ENCODE measurements at regions not wholly inside any gene's neighbourhood (a gene's known extent, or its start where the extent isn't known, plus 50 kb on each side); places are given as distances from the start of the nearest gene placed in this dataset.

DNA sequence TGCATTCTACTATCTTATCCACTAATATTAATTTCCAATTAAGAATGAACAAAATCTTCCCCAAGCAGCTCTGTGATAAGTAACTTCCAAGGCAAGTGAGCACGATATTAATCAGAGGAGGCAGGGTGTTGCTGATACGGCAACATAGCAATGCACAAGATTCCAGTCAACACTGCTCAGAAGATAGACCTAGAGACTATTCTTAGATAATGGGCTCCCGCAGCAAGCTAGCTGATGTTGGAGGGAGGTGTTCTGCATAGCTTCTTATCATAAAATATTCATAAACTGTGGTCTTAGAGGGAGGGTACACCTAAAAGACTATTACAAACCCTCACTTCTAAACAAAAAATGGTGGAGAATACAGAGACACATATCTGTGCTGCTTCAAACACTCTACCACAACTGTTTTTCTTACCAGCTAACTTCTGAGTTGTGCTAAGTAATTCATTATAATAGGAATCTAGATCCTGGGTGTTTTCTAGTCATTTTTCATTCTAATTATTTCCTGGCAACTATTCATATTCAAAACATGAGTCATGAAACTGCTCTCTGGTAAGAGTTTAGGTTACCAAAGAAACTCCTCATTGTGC lies 382.0 kb upstream of the SOX14 start:
- no peak overlapping the region for H4K8ac ChIP-seq (ENCODE audit: low read depth in 2 of 2, low read length in 2 of 2)
- ATAC-seq (ENCODE audit: low read depth) (no peak), DNase-seq (no peak)
- H3K4me2 ChIP-seq (ENCODE audit: low read depth, low read length) = no peak overlapping the region
- dilution Hi-C loops (cut with HindIII; ENCODE audit: low sequenced_read_pairs, unreplicated experiment) (no loop called here), in situ Hi-C loops (cut with MboI; ENCODE audit: low sequenced_read_pairs) (no loop called here), intact Hi-C loops (cut with micrococcal nuclease) (no loop called here)
- H3K9me1 ChIP-seq (ENCODE audit: insufficient read depth, low read length) = no peaks in the 10 kb centered on the region
- no peaks in the 10 kb centered on the region for H3K36me3 ChIP-seq (ENCODE audit: control insufficient read depth, insufficient read depth, low read length)
- H4K5ac ChIP-seq (ENCODE audit: low read depth, low read length) = no peak overlapping the region
- WGBS, 2 experiments (ENCODE audit: extremely low coverage in 2 of 2, insufficient read length in 1 of 2) = no CpG with 5 or more reads among the region's 3 CpGs
- H2AFZ ChIP-seq (replicated peaks; ENCODE audit: low read length, poor library complexity) = no peak overlapping the region
- H4K91ac ChIP-seq (ENCODE audit: insufficient read depth, low read depth, low read length) = no peak overlapping the region
- no peak overlapping the region for H3K9ac ChIP-seq (ENCODE audit: low read depth, low read length)
- no peak overlapping the region for H3K18ac ChIP-seq (ENCODE audit: low read depth, low read length)
- no peak overlapping the region for H2AK9ac ChIP-seq (replicated peaks; ENCODE audit: low read depth, low read length, poor library complexity)
- H2BK15ac ChIP-seq (ENCODE audit: low read depth, low read length) = no peak overlapping the region
- H3K4me1 ChIP-seq (ENCODE audit: control insufficient read depth, insufficient read depth, low read length) = no peaks in the 10 kb centered on the region
- no peaks in the 10 kb centered on the region for H3K27me3 ChIP-seq (ENCODE audit: control insufficient read depth, insufficient read depth, low read length)
- no peak overlapping the region for H3K14ac ChIP-seq (replicated peaks; ENCODE audit: low read depth, low read length)
- H2BK20ac ChIP-seq (ENCODE audit: low read depth, low read length) = no peak overlapping the region
- no peak overlapping the region for H2BK120ac ChIP-seq (ENCODE audit: low read depth, low read length)
- peaks cover 10% of the 10 kb centered on the region for H3K9me3 ChIP-seq (ENCODE audit: control insufficient read depth, insufficient read depth, low read length)
- no peaks in the 10 kb centered on the region for H3K79me1 ChIP-seq (ENCODE audit: low read depth in 1 of 2, low read length in 2 of 2)
- no TSS peak for BruUV-seq (replicated peaks)
- POLR2A ChIA-PET (ENCODE audit: unreplicated experiment) = no interaction called here
- H2AK5ac ChIP-seq (ENCODE audit: low read depth, low read length) = no peak overlapping the region
- H3K27ac ChIP-seq (ENCODE audit: insufficient read depth, low read length) = no peak overlapping the region
- TF ChIP-seq SMC3 (IDR thresholded peaks at IDR 0.05; ENCODE audit: low read depth, low read length) (no peak), RCOR1 (IDR thresholded peaks at IDR 0.05; ENCODE audit: insufficient replicate concordance, low read length) (no peak), RAD21 (IDR thresholded peaks at IDR 0.05; ENCODE audit: low read length) (no peak), NFE2L2 (IDR thresholded peaks at IDR 0.05; ENCODE audit: low read depth, low read length) (no peak), CEBPB (IDR thresholded peaks at IDR 0.05; ENCODE audit: low read depth, low read length) (no peak), BHLHE40 (IDR thresholded peaks at IDR 0.05; ENCODE audit: low read depth, low read length) (no peak)
- TF ChIP-seq, protein P1, sequence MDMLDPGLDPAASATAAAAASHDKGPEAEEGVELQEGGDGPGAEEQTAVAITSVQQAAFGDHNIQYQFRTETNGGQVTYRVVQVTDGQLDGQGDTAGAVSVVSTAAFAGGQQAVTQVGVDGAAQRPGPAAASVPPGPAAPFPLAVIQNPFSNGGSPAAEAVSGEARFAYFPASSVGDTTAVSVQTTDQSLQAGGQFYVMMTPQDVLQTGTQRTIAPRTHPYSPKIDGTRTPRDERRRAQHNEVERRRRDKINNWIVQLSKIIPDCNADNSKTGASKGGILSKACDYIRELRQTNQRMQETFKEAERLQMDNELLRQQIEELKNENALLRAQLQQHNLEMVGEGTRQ (IDR thresholded peaks at IDR 0.05; ENCODE audit: low read depth, low read length) = no peak
- TF ChIP-seq, protein P2, sequence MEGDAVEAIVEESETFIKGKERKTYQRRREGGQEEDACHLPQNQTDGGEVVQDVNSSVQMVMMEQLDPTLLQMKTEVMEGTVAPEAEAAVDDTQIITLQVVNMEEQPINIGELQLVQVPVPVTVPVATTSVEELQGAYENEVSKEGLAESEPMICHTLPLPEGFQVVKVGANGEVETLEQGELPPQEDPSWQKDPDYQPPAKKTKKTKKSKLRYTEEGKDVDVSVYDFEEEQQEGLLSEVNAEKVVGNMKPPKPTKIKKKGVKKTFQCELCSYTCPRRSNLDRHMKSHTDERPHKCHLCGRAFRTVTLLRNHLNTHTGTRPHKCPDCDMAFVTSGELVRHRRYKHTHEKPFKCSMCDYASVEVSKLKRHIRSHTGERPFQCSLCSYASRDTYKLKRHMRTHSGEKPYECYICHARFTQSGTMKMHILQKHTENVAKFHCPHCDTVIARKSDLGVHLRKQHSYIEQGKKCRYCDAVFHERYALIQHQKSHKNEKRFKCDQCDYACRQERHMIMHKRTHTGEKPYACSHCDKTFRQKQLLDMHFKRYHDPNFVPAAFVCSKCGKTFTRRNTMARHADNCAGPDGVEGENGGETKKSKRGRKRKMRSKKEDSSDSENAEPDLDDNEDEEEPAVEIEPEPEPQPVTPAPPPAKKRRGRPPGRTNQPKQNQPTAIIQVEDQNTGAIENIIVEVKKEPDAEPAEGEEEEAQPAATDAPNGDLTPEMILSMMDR (conservative IDR thresholded peaks at IDR 0.05; ENCODE audit: low read depth, low read length) = no peak
- no peak overlapping the region for H2BK5ac ChIP-seq (ENCODE audit: low read depth, low read length, poor library complexity, severe bottlenecking)
- CTCF ChIA-PET = no interaction called here
- H3K56ac ChIP-seq (ENCODE audit: extremely low read depth, insufficient read depth, low read length) = no peak overlapping the region
- H3K4me3 ChIP-seq (ENCODE audit: insufficient read depth, low read depth, low read length) = no peak overlapping the region
- no peak overlapping the region for H3K23ac ChIP-seq (ENCODE audit: low read depth, low read length)
- H4K20me1 ChIP-seq (ENCODE audit: insufficient read depth, low read length) = no peaks in the 10 kb centered on the region
- no peak overlapping the region for H3K4ac ChIP-seq (ENCODE audit: low read depth, low read length)
